Memory B cell (primary cell): ENCODE measurements at regions not wholly inside any gene's neighbourhood (a gene's known extent, or its start where the extent isn't known, plus 50 kb on each side); places are given as distances from the start of the nearest gene placed in this dataset.
"Not testable (repeated sequence)": the region's sequence is repeated elsewhere in the genome, so short reads cannot be mapped to it uniquely, and the experiment has no call there.

ENCODE experiments used
- ATAC-seq: fragments of 150-1000 bp; cut with Tn5 transposase; 2 replicates; pipeline ENCODE4 v1.10.0; 2021; ENCODE audit warnings: low read depth, mild to moderate bottlenecking, moderate library complexity
- DNase-seq, 2 donors: peaks; one replicate each; pipeline ENCODE4 v3.0.0; 2022; ENCODE audit warnings: low spot score in 2 of 2
- H3K27ac Mint-ChIP-seq: one replicate; pipeline ENCODE4 v1.8.0; 2022; ENCODE audit warnings: mild to moderate bottlenecking, moderate library complexity, mixed read lengths
- H3K27me3 Mint-ChIP-seq: one replicate; pipeline ENCODE4 v1.8.0; 2022; ENCODE audit warnings: mixed read lengths
- H3K36me3 Mint-ChIP-seq: one replicate; pipeline ENCODE4 v1.8.0; 2022; ENCODE audit warnings: mild to moderate bottlenecking, mixed read lengths
- H3K4me1 Mint-ChIP-seq: one replicate; pipeline ENCODE4 v1.8.0; 2022; ENCODE audit warnings: mixed read lengths
- H3K4me3 Mint-ChIP-seq: one replicate; pipeline ENCODE4 v1.8.0; 2022; ENCODE audit warnings: mild to moderate bottlenecking, moderate library complexity, mixed read lengths
- H3K9me3 Mint-ChIP-seq: one replicate; pipeline ENCODE4 v1.8.0; 2022; ENCODE audit warnings: mixed read lengths

- H3K36me3 Mint-ChIP-seq = no peaks in the 10 kb centered on the region
- H3K9me3 Mint-ChIP-seq = no peaks in the 10 kb centered on the region
- no peak overlapping the region for H3K4me3 Mint-ChIP-seq
- DNase-seq = no peak
- H3K27ac Mint-ChIP-seq = no peak overlapping the region
- H3K27me3 Mint-ChIP-seq = peaks cover 5% of the 10 kb centered on the region
- no peak for ATAC-seq
- H3K4me1 Mint-ChIP-seq = no peaks in the 10 kb centered on the region
Observed at GRCh38 chr7:24063721-24064120, 220.3 kb upstream of the NPY start.

- Mint-ChIP-seq H3K9me3 (no peaks in the 10 kb centered on the region), H3K27ac (no peak overlapping the region), H3K4me1 (peaks cover under 1% of the 10 kb centered on the region), H3K27me3 (peaks cover 2% of the 10 kb centered on the region), H3K4me3 (no peak overlapping the region), H3K36me3 (no peaks in the 10 kb centered on the region)
- no peak for DNase-seq
- ATAC-seq = no peak
Observed at GRCh38 chr7:24069751-24070150, 214.2 kb upstream of the NPY start.

- DNase-seq (no peak), ATAC-seq (no peak)
- H3K4me1 Mint-ChIP-seq = peaks cover 6% of the 10 kb centered on the region
- no peak overlapping the region for H3K27ac Mint-ChIP-seq
- H3K9me3 Mint-ChIP-seq = no peaks in the 10 kb centered on the region
- peak overlapping the region; percentile 3 for H3K4me3 Mint-ChIP-seq
- peaks cover 2% of the 10 kb centered on the region for H3K27me3 Mint-ChIP-seq
- H3K36me3 Mint-ChIP-seq = no peaks in the 10 kb centered on the region
Observed at GRCh38 chr7:24073651-24074420, 210.2 kb upstream of the NPY start.

GRCh38 chr7:24075426-24075810 is 208.6 kb upstream of the NPY start:
- DNase-seq (no peak), ATAC-seq (no peak)
- Mint-ChIP-seq H3K4me1 (peaks cover 6% of the 10 kb centered on the region), H3K27ac (no peak overlapping the region), H3K9me3 (no peaks in the 10 kb centered on the region), H3K4me3 (no peak overlapping the region), H3K36me3 (no peaks in the 10 kb centered on the region), H3K27me3 (peaks cover 2% of the 10 kb centered on the region)

- ATAC-seq = no peak
- Mint-ChIP-seq H3K27ac (no peak overlapping the region), H3K4me1 (no peaks in the 10 kb centered on the region), H3K27me3 (no peaks in the 10 kb centered on the region), H3K36me3 (no peaks in the 10 kb centered on the region), H3K4me3 (no peak overlapping the region), H3K9me3 (peaks cover 17% of the 10 kb centered on the region)
- no peak for DNase-seq
Observed at GRCh38 chr7:24082826-24083225, 201.2 kb upstream of the NPY start.

GRCh38 chr7:24102988-24103387 is 181.0 kb upstream of the NPY start:
- peaks cover 1% of the 10 kb centered on the region for H3K27me3 Mint-ChIP-seq
- H3K4me3 Mint-ChIP-seq = no peak overlapping the region
- peaks cover 7% of the 10 kb centered on the region for H3K9me3 Mint-ChIP-seq
- no peak overlapping the region for H3K27ac Mint-ChIP-seq
- H3K36me3 Mint-ChIP-seq = no peaks in the 10 kb centered on the region
- no peak for DNase-seq
- no peaks in the 10 kb centered on the region for H3K4me1 Mint-ChIP-seq
- ATAC-seq = no peak

GRCh38 chr7:24108906-24109376 is 175.0 kb upstream of the NPY start:
- Mint-ChIP-seq H3K4me1 (peaks cover 3% of the 10 kb centered on the region), H3K36me3 (no peaks in the 10 kb centered on the region), H3K27ac (no peak overlapping the region), H3K27me3 (peaks cover 6% of the 10 kb centered on the region), H3K4me3 (no peak overlapping the region), H3K9me3 (peaks cover 2% of the 10 kb centered on the region)
- no peak for ATAC-seq
- DNase-seq = no peak

GRCh38 chr7:24110056-24110455 is 173.9 kb upstream of the NPY start:
- H3K9me3 Mint-ChIP-seq = no peaks in the 10 kb centered on the region
- no peak for DNase-seq
- peaks cover 6% of the 10 kb centered on the region for H3K27me3 Mint-ChIP-seq
- no peak overlapping the region for H3K4me3 Mint-ChIP-seq
- H3K4me1 Mint-ChIP-seq = peaks cover 3% of the 10 kb centered on the region
- H3K27ac Mint-ChIP-seq = no peak overlapping the region
- ATAC-seq = no peak
- H3K36me3 Mint-ChIP-seq = no peaks in the 10 kb centered on the region

- H3K27ac Mint-ChIP-seq = no peak overlapping the region
- ATAC-seq (no peak), DNase-seq (no peak)
- H3K4me1 Mint-ChIP-seq = peaks cover 3% of the 10 kb centered on the region
- peaks cover 2% of the 10 kb centered on the region for H3K27me3 Mint-ChIP-seq
- no peaks in the 10 kb centered on the region for H3K9me3 Mint-ChIP-seq
- H3K36me3 Mint-ChIP-seq = no peaks in the 10 kb centered on the region
- H3K4me3 Mint-ChIP-seq = no peak overlapping the region
Observed at GRCh38 chr7:24113506-24113905, 170.5 kb upstream of the NPY start.

- Mint-ChIP-seq H3K9me3 (no peaks in the 10 kb centered on the region), H3K27ac (no peak overlapping the region), H3K27me3 (peaks cover 2% of the 10 kb centered on the region), H3K4me3 (no peak overlapping the region), H3K4me1 (no peaks in the 10 kb centered on the region), H3K36me3 (no peaks in the 10 kb centered on the region)
- no peak for ATAC-seq
- no peak for DNase-seq
Observed at GRCh38 chr7:24115661-24116060, 168.3 kb upstream of the NPY start.

GRCh38 chr7:24117903-24118499 is 166.0 kb upstream of the NPY start:
- not testable (repeated sequence) for H3K9me3 Mint-ChIP-seq

GRCh38 chr7:24119852-24120251 is 164.1 kb upstream of the NPY start:
- Mint-ChIP-seq H3K4me3 (no peak overlapping the region), H3K36me3 (no peaks in the 10 kb centered on the region)

More at GRCh38 chr7:24117903-24118499, 166.0 kb upstream of the NPY start:
- not testable (repeated sequence) for ATAC-seq, H3K36me3 Mint-ChIP-seq, H3K27ac Mint-ChIP-seq, DNase-seq, H3K4me1 Mint-ChIP-seq, H3K27me3 Mint-ChIP-seq, H3K4me3 Mint-ChIP-seq

GRCh38 chr7:24123076-24123475 is 160.9 kb upstream of the NPY start:
- DNase-seq = no peak
- no peaks in the 10 kb centered on the region for H3K4me1 Mint-ChIP-seq
- H3K36me3 Mint-ChIP-seq = no peaks in the 10 kb centered on the region
- no peak for ATAC-seq
- H3K9me3 Mint-ChIP-seq = no peaks in the 10 kb centered on the region
- no peak overlapping the region for H3K4me3 Mint-ChIP-seq
- peaks cover 1% of the 10 kb centered on the region for H3K27me3 Mint-ChIP-seq
- no peak overlapping the region for H3K27ac Mint-ChIP-seq

More at GRCh38 chr7:24119852-24120251, 164.1 kb upstream of the NPY start:
- Mint-ChIP-seq H3K27ac (no peak overlapping the region), H3K27me3 (no peaks in the 10 kb centered on the region), H3K4me1 (no peaks in the 10 kb centered on the region), H3K9me3 (no peaks in the 10 kb centered on the region)
- no peak for DNase-seq
- no peak for ATAC-seq

GRCh38 chr7:24125765-24126164 is 158.2 kb upstream of the NPY start:
- H3K4me1 Mint-ChIP-seq = no peaks in the 10 kb centered on the region
- no peak overlapping the region for H3K4me3 Mint-ChIP-seq
- H3K27me3 Mint-ChIP-seq = peaks cover 1% of the 10 kb centered on the region
- no peak for ATAC-seq
- H3K27ac Mint-ChIP-seq = no peak overlapping the region
- H3K9me3 Mint-ChIP-seq = no peaks in the 10 kb centered on the region
- no peak for DNase-seq
- H3K36me3 Mint-ChIP-seq = no peaks in the 10 kb centered on the region

- peaks cover 1% of the 10 kb centered on the region for H3K27me3 Mint-ChIP-seq
- no peaks in the 10 kb centered on the region for H3K36me3 Mint-ChIP-seq
- no peak overlapping the region for H3K27ac Mint-ChIP-seq
- no peak for ATAC-seq
- DNase-seq = no peak
- H3K4me1 Mint-ChIP-seq = no peaks in the 10 kb centered on the region
- H3K9me3 Mint-ChIP-seq = no peaks in the 10 kb centered on the region
- no peak overlapping the region for H3K4me3 Mint-ChIP-seq
Observed at GRCh38 chr7:24127930-24128329, 156.1 kb upstream of the NPY start.
